HEK293T (cell line): ENCODE measurements at regions not wholly inside any gene's neighbourhood (a gene's known extent, or its start where the extent isn't known, plus 50 kb on each side); places are given as distances from the start of the nearest gene placed in this dataset.

Experiments
- CTCF ChIA-PET: fragments of 350-600 bp; formaldehyde crosslinking; extraction: SDS; loops from one replicate; lab custom pipeline; 2021; ENCODE audit warnings: antibody characterized with exemption, inconsistent platforms; lab: Yijun Ruan, JAX
- POLR2A ChIA-PET: fragments of 350-600 bp; formaldehyde crosslinking; extraction: SDS; loops from one replicate; lab custom pipeline; 2020; ENCODE audit warnings: antibody characterized with exemption, inconsistent platforms; lab: Yijun Ruan, JAX
- DNase-seq: peaks from one replicate; pipeline ENCODE4 v3.0.0; 2012; ENCODE audit warnings: mixed read lengths; ENCODE audit errors: extremely low spot score
- ARNT ChIP-seq: fragments of 450-650 bp; IDR thresholded peaks from 2 replicates; pipeline ENCODE4 v1.6.1; 2017; ENCODE audit warnings: mild to moderate bottlenecking
- BHLHE40 ChIP-seq: fragments of 450-650 bp; IDR thresholded peaks from 2 replicates; pipeline ENCODE4 v1.6.1; 2016; ENCODE audit warnings: mild to moderate bottlenecking, moderate library complexity, borderline replicate concordance
- CTBP1 ChIP-seq: fragments of 450-650 bp; IDR thresholded peaks from 2 replicates; pipeline ENCODE4 v1.6.1; 2016; ENCODE audit warnings: borderline replicate concordance
- ELF4 ChIP-seq: fragments of 450-650 bp; IDR thresholded peaks from 2 replicates; pipeline ENCODE4 v1.6.1; 2017; ENCODE audit warnings: antibody characterized with exemption
- FOXA1 ChIP-seq: fragments of 450-650 bp; IDR thresholded peaks from 2 replicates; pipeline ENCODE4 v1.6.1; 2016; ENCODE audit warnings: mild to moderate bottlenecking
- FOXK2 ChIP-seq: fragments of 450-650 bp; IDR thresholded peaks from 2 replicates; pipeline ENCODE4 v1.6.1; 2016; ENCODE audit warnings: mild to moderate bottlenecking
- FOXM1 ChIP-seq: fragments of 450-650 bp; IDR thresholded peaks from 2 replicates; pipeline ENCODE4 v1.6.1; 2017; ENCODE audit warnings: mild to moderate bottlenecking, borderline replicate concordance
- HDGF ChIP-seq: fragments of 450-650 bp; IDR thresholded peaks from 2 replicates; pipeline ENCODE4 v1.6.1; 2017; ENCODE audit warnings: antibody characterized with exemption, borderline replicate concordance
- L3MBTL2 ChIP-seq: fragments of 450-650 bp; conservative IDR thresholded peaks from 2 replicates; pipeline ENCODE4 v1.6.1; 2016; ENCODE audit warnings: mild to moderate bottlenecking
- LEF1 ChIP-seq: fragments of 450-650 bp; IDR thresholded peaks from 2 replicates; pipeline ENCODE4 v1.6.1; 2017; ENCODE audit warnings: mild to moderate bottlenecking, borderline replicate concordance
- NFRKB ChIP-seq: fragments of 450-650 bp; IDR thresholded peaks from 2 replicates; pipeline ENCODE4 v1.6.1; 2016; ENCODE audit warnings: mild to moderate bottlenecking, moderate library complexity
- PKNOX1 ChIP-seq: fragments of 450-650 bp; IDR thresholded peaks from 2 replicates; pipeline ENCODE4 v1.6.1; 2016
- SP1 ChIP-seq: fragments of 450-650 bp; IDR thresholded peaks from 2 replicates; pipeline ENCODE4 v1.6.1; 2017
- SUZ12 ChIP-seq: fragments of 450-650 bp; IDR thresholded peaks from 2 replicates; pipeline ENCODE4 v1.6.1; 2016; ENCODE audit warnings: mild to moderate bottlenecking
- TARDBP ChIP-seq: fragments of 450-650 bp; IDR thresholded peaks from 2 replicates; pipeline ENCODE4 v1.6.1; 2016
- ZNF384 ChIP-seq: fragments of 450-650 bp; IDR thresholded peaks from 2 replicates; pipeline ENCODE4 v1.6.1; 2016

- POLR2A ChIA-PET: no interaction called here
- DNase-seq: no peak
- CTCF ChIA-PET: no interaction called here
- TF ChIP-seq FOXA1 (no peak), ELF4 (no peak), SP1 (no peak), FOXK2 (no peak), ZNF384 (no peak), CTBP1 (no peak)
Measured at GRCh38 chr18:56043641-56044061, 455.7 kb upstream of the TCF4 start.

GRCh38 chr18:56042915-56043536 is 455.0 kb upstream of the TCF4 start:
- POLR2A ChIA-PET: no interaction called here
- no peak for TF ChIP-seq NFRKB
- no peak for TF ChIP-seq HDGF
- no peak for TF ChIP-seq FOXA1
- CTCF ChIA-PET: no interaction called here
- DNase-seq: no peak

- ChIA-PET POLR2A (no interaction called here), CTCF (no interaction called here)
- no peak for DNase-seq
Measured at GRCh38 chr18:56038171-56039030, 450.4 kb upstream of the TCF4 start.

GRCh38 chr18:56036741-56037140 is 448.7 kb upstream of the TCF4 start:
- TF ChIP-seq ZNF384: no peak
- no peak for TF ChIP-seq LEF1
- no peak for TF ChIP-seq ELF4
- no peak for TF ChIP-seq NFRKB
- TF ChIP-seq ARNT: no peak
- ChIA-PET POLR2A (no interaction called here), CTCF (no interaction called here)
- DNase-seq: no peak

More at GRCh38 chr18:56038171-56039030, 450.4 kb upstream of the TCF4 start:
- TF ChIP-seq FOXK2 (no peak), FOXA1 (no peak), PKNOX1 (no peak), FOXM1 (no peak), HDGF (no peak), CTBP1 (no peak), NFRKB (no peak), BHLHE40 (no peak), LEF1 (no peak), L3MBTL2 (no peak)

GRCh38 chr18:56035546-56035945 is 447.6 kb upstream of the TCF4 start:
- ChIA-PET CTCF (no interaction called here), POLR2A (no interaction called here)
- no peak for DNase-seq
- TF ChIP-seq PKNOX1: no peak
- no peak for TF ChIP-seq FOXK2
- TF ChIP-seq BHLHE40: no peak
- TF ChIP-seq LEF1: no peak
- no peak for TF ChIP-seq SUZ12
- no peak for TF ChIP-seq SP1
- TF ChIP-seq FOXM1: no peak
- TF ChIP-seq HDGF: no peak
- no peak for TF ChIP-seq TARDBP

GRCh38 chr18:56034949-56035348 is 447.0 kb upstream of the TCF4 start:
- ChIA-PET POLR2A (no interaction called here), CTCF (no interaction called here)
- DNase-seq: no peak
- TF ChIP-seq NFRKB (no peak), LEF1 (no peak), PKNOX1 (no peak), FOXM1 (no peak), TARDBP (no peak), SUZ12 (no peak)

GRCh38 chr18:56030060-56030459 is 442.1 kb upstream of the TCF4 start:
- ChIA-PET POLR2A (no interaction called here), CTCF (no interaction called here)
- TF ChIP-seq PKNOX1 (no peak), HDGF (no peak), NFRKB (no peak), ZNF384 (no peak), FOXK2 (no peak), FOXM1 (no peak), L3MBTL2 (no peak), BHLHE40 (no peak), TARDBP (no peak), ELF4 (no peak), LEF1 (no peak)
- no peak for DNase-seq
